Astrocyte (in vitro differentiated cells and primary cell): ENCODE measurements at regions not wholly inside any gene's neighbourhood (a gene's known extent, or its start where the extent isn't known, plus 50 kb on each side); places are given as distances from the start of the nearest gene placed in this dataset.
A peak's percentile ranks its signal among the peaks of the same experiment; 100 is the strongest.

Experiments
- DNase-seq: peaks from one replicate; pipeline ENCODE4 v3.0.0-alpha.2; 2010; ENCODE audit warnings: low read depth
- FAIRE-seq: peaks from 2 replicates; lab custom pipeline; 2011; peaks lifted over from hg19 to GRCh38; lab: Jason Lieb, UNC
- H2AFZ ChIP-seq: 2 replicates; pipeline ENCODE4 v1.6.0; 2012; ENCODE audit warnings: low read depth, low read length, inconsistent platforms
- H3K27ac ChIP-seq: 2 replicates; pipeline ENCODE4 v1.5.1; 2011; ENCODE audit warnings: low read depth, low read length, inconsistent platforms
- H3K27me3 ChIP-seq: 2 replicates; pipeline ENCODE4 v1.6.0; 2011; ENCODE audit warnings: low read length, inconsistent platforms; ENCODE audit not compliant: insufficient read depth
- H3K36me3 ChIP-seq: 2 replicates; pipeline ENCODE4 v1.5.1; 2011; ENCODE audit warnings: low read length, inconsistent platforms; ENCODE audit not compliant: insufficient read depth
- H3K4me1 ChIP-seq: 2 replicates; pipeline ENCODE4 v1.5.1; 2011; ENCODE audit warnings: low read length, inconsistent platforms; ENCODE audit not compliant: insufficient read depth
- H3K4me2 ChIP-seq: 2 replicates; pipeline ENCODE4 v1.6.0; 2012; ENCODE audit warnings: low read length, inconsistent platforms
- H3K4me3 ChIP-seq: 2 replicates; pipeline ENCODE4 v1.5.1; 2011; ENCODE audit warnings: low read depth, mild to moderate bottlenecking, low read length, inconsistent platforms; ENCODE audit not compliant: insufficient read depth
- H3K79me2 ChIP-seq: 2 replicates; pipeline ENCODE4 v1.6.0; 2012; ENCODE audit warnings: mild to moderate bottlenecking, low read length, inconsistent platforms; ENCODE audit not compliant: insufficient read depth
- H3K9ac ChIP-seq: 2 replicates; pipeline ENCODE4 v1.6.0; 2012; ENCODE audit warnings: mild to moderate bottlenecking, low read length, inconsistent platforms
- H3K9me3 ChIP-seq: 2 replicates; pipeline ENCODE4 v1.5.1; 2012; ENCODE audit warnings: low read depth, mild to moderate bottlenecking, low read length, inconsistent platforms; ENCODE audit not compliant: insufficient read depth
- H4K20me1 ChIP-seq: 2 replicates; pipeline ENCODE4 v1.6.0; 2012; ENCODE audit warnings: low read length, inconsistent platforms; ENCODE audit not compliant: insufficient read depth
- H3K27ac Mint-ChIP-seq: one replicate; pipeline ENCODE4 v1.8.0; 2021; ENCODE audit warnings: mild to moderate bottlenecking, mixed read lengths; ENCODE audit not compliant: unreplicated experiment
- H3K27me3 Mint-ChIP-seq: one replicate; pipeline ENCODE4 v1.8.0; 2021; ENCODE audit warnings: low read depth, mixed read lengths; ENCODE audit not compliant: unreplicated experiment
- H3K36me3 Mint-ChIP-seq: one replicate; pipeline ENCODE4 v1.8.0; 2021; ENCODE audit warnings: low read depth, mixed read lengths; ENCODE audit not compliant: unreplicated experiment
- H3K4me1 Mint-ChIP-seq: one replicate; pipeline ENCODE4 v1.8.0; 2021; ENCODE audit warnings: low read depth, mixed read lengths; ENCODE audit not compliant: unreplicated experiment
- H3K4me3 Mint-ChIP-seq: one replicate; pipeline ENCODE4 v1.8.0; 2021; ENCODE audit warnings: mild to moderate bottlenecking, moderate library complexity, mixed read lengths; ENCODE audit not compliant: unreplicated experiment
- H3K9me3 Mint-ChIP-seq: one replicate; pipeline ENCODE4 v1.8.0; 2021; ENCODE audit warnings: mild to moderate bottlenecking, mixed read lengths; ENCODE audit not compliant: unreplicated experiment
- EZH2 ChIP-seq: IDR thresholded peaks from 2 replicates; pipeline ENCODE4 v1.6.1; 2012; ENCODE audit warnings: mild to moderate bottlenecking, low read length, inconsistent platforms; ENCODE audit not compliant: insufficient read depth
- TF ChIP-seq, protein P1 (sequence below): IDR thresholded peaks from 2 replicates; pipeline ENCODE4 v1.5.1; 2011; ENCODE audit warnings: low read depth, mild to moderate bottlenecking, inconsistent platforms, low read length, moderate library complexity; ENCODE audit not compliant: insufficient read depth

DNA sequence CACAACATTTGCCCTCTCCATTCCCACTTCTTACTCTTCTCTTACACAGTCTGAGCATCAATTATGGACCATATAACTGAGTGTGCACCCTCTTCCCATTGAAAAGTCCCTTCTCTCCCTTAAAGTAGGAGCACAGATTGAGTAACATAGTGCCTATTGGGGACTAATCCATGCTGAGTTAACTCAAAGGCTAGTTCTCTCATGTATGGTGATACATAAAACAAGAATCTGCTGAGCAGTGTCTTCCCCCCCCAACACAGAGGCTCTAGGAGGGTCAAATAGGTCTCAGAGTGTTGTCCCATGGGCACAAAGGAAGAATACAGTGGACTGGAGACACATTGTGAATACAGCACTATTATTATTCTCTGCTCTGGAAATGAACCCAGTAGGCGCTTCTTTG, 274.6 kb upstream of the BOD1L1 start:
- no peaks in the 10 kb centered on the region for H3K27me3 ChIP-seq
- no peak overlapping the region for H2AFZ ChIP-seq
- DNase-seq (no peak), FAIRE-seq (peak; percentile 5)
- no peak overlapping the region for H3K9ac ChIP-seq
- peaks cover 17% of the 10 kb centered on the region for H3K4me1 ChIP-seq
- H3K36me3 ChIP-seq = no peaks in the 10 kb centered on the region
- H3K4me3 Mint-ChIP-seq = no peak overlapping the region
- H4K20me1 ChIP-seq = no peaks in the 10 kb centered on the region
- TF ChIP-seq, protein P1, sequence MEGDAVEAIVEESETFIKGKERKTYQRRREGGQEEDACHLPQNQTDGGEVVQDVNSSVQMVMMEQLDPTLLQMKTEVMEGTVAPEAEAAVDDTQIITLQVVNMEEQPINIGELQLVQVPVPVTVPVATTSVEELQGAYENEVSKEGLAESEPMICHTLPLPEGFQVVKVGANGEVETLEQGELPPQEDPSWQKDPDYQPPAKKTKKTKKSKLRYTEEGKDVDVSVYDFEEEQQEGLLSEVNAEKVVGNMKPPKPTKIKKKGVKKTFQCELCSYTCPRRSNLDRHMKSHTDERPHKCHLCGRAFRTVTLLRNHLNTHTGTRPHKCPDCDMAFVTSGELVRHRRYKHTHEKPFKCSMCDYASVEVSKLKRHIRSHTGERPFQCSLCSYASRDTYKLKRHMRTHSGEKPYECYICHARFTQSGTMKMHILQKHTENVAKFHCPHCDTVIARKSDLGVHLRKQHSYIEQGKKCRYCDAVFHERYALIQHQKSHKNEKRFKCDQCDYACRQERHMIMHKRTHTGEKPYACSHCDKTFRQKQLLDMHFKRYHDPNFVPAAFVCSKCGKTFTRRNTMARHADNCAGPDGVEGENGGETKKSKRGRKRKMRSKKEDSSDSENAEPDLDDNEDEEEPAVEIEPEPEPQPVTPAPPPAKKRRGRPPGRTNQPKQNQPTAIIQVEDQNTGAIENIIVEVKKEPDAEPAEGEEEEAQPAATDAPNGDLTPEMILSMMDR = no peak
- TF ChIP-seq EZH2 = no peak
- H3K27me3 Mint-ChIP-seq = peaks cover 3% of the 10 kb centered on the region
- H3K79me2 ChIP-seq = no peaks in the 10 kb centered on the region
- H3K9me3 ChIP-seq = no peaks in the 10 kb centered on the region
- H3K4me2 ChIP-seq = no peak overlapping the region
- no peaks in the 10 kb centered on the region for H3K36me3 Mint-ChIP-seq
- no peak overlapping the region for H3K4me3 ChIP-seq
- H3K27ac ChIP-seq = no peak overlapping the region
- no peak overlapping the region for H3K27ac Mint-ChIP-seq
- H3K4me1 Mint-ChIP-seq = peaks cover 30% of the 10 kb centered on the region
- H3K9me3 Mint-ChIP-seq = no peaks in the 10 kb centered on the region

DNA sequence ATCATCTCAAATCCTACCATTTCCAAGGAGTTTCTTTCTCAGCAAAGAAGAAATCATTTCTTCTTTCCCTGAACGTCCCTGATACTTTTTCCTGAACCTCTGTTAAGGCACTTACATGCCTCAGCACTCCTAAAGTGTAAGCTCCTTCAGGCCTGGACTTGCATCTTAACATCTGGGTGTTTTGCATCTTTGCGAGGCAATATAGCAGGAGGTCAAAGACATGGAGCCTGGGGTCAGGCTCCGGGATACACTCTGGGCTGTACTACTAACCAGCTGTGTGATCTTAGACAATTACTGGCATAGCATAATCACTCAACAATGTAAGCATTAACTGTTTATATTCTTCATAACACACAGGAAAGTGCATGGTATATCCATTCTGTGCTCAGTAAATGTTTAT, 275.5 kb upstream of the BOD1L1 start:
- DNase-seq (no peak), FAIRE-seq (no peak)
- TF ChIP-seq, protein P1 = no peak
- no peak for TF ChIP-seq EZH2
- peaks cover 38% of the 10 kb centered on the region for H3K4me1 Mint-ChIP-seq
- H3K4me1 ChIP-seq = peaks cover 25% of the 10 kb centered on the region
- H3K27me3 ChIP-seq = no peaks in the 10 kb centered on the region
- H3K4me3 Mint-ChIP-seq = no peak overlapping the region
- no peak overlapping the region for H3K27ac Mint-ChIP-seq
- no peaks in the 10 kb centered on the region for H3K36me3 ChIP-seq
- H3K79me2 ChIP-seq = no peaks in the 10 kb centered on the region
- H3K9ac ChIP-seq = no peak overlapping the region
- H3K27ac ChIP-seq = no peak overlapping the region
- no peak overlapping the region for H2AFZ ChIP-seq
- H3K9me3 Mint-ChIP-seq = no peaks in the 10 kb centered on the region
- no peaks in the 10 kb centered on the region for H3K36me3 Mint-ChIP-seq
- peaks cover 3% of the 10 kb centered on the region for H3K27me3 Mint-ChIP-seq
- H4K20me1 ChIP-seq = no peaks in the 10 kb centered on the region
- H3K4me3 ChIP-seq = no peak overlapping the region
- no peaks in the 10 kb centered on the region for H3K9me3 ChIP-seq
- no peak overlapping the region for H3K4me2 ChIP-seq

DNA sequence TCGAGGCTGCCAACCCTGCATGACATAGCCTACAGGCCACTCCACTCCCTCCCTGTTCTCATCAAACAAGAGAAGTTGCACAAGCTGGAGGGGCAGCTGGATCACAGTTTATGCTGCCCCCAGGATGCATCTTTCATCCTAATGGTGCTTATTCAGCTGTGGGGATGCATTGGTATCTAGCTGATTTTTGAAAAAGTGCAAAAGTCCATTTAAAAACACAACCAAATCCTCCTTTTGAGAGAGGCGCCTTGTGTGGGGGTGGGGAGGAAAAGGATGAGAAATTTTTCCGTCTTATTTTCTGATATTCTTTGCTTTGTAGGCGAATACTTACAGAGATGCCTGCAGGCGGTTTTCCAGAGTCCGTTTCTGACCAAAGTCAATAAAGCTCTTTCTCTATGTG, 276.4 kb upstream of the BOD1L1 start:
- H3K27ac ChIP-seq = no peak overlapping the region
- Mint-ChIP-seq H3K4me1 (peaks cover 40% of the 10 kb centered on the region), H3K36me3 (no peaks in the 10 kb centered on the region), H3K9me3 (no peaks in the 10 kb centered on the region), H3K27me3 (peaks cover 3% of the 10 kb centered on the region), H3K27ac (no peak overlapping the region), H3K4me3 (no peak overlapping the region)
- FAIRE-seq = no peak
- no peaks in the 10 kb centered on the region for H3K36me3 ChIP-seq
- H3K27me3 ChIP-seq = no peaks in the 10 kb centered on the region
- H3K4me1 ChIP-seq = peaks cover 30% of the 10 kb centered on the region
- H4K20me1 ChIP-seq = no peaks in the 10 kb centered on the region
- no peaks in the 10 kb centered on the region for H3K9me3 ChIP-seq
- H3K4me3 ChIP-seq = no peak overlapping the region
- H3K9ac ChIP-seq = no peak overlapping the region
- no peak overlapping the region for H3K4me2 ChIP-seq
- no peaks in the 10 kb centered on the region for H3K79me2 ChIP-seq
- TF ChIP-seq EZH2 = no peak
- TF ChIP-seq, protein P1 = no peak
- no peak overlapping the region for H2AFZ ChIP-seq
- DNase-seq = no peak
